Ovary (tissue), 7 donors: ENCODE measurements at regions not wholly inside any gene's neighbourhood (a gene's known extent, or its start where the extent isn't known, plus 50 kb on each side); places are given as distances from the start of the nearest gene placed in this dataset.

Source experiments
- DNase-seq, 5 donors: peaks; one replicate each; pipeline ENCODE4 v3.0.0-alpha.2; 2019 to 2020
- H3K27ac ChIP-seq, 2 donors: fragments of 200-600 bp; one replicate each; pipeline versions ENCODE4 v1.5.1 to v1.8.0; 2019 to 2022
- H3K27me3 ChIP-seq: fragments of 200-600 bp; one replicate; pipeline ENCODE4 v1.8.0; 2022
- H3K36me3 ChIP-seq: fragments of 200-600 bp; sonication (generic); one replicate; pipeline ENCODE4 v1.5.1; 2019
- H3K4me1 ChIP-seq: one replicate; pipeline ENCODE4 v1.8.1; 2013; ENCODE audit warnings: mild to moderate bottlenecking, moderate library complexity; ENCODE audit not compliant: insufficient read depth
- H3K4me3 ChIP-seq: fragments of 200-600 bp; sonication (generic); one replicate; pipeline ENCODE4 v1.5.1; 2017
- H3K9me3 ChIP-seq, 2 donors: fragments of 200-600 bp in 1 of 2; sonication (generic) in 1 of 2; one replicate each; pipeline versions ENCODE4 v1.5.1 to v1.8.1; 2013 to 2019; ENCODE audit warnings: mild to moderate bottlenecking in 1 of 2, moderate library complexity in 1 of 2
- EP300 ChIP-seq: sonication (generic); formaldehyde crosslinking; IDR thresholded peaks from one replicate; pipeline ENCODE4 v1.6.1; 2017; ENCODE audit warnings: antibody characterized with exemption
- POLR2A ChIP-seq: fragments of 450-650 bp; IDR thresholded peaks from one replicate; pipeline ENCODE4 v1.6.1; 2017; ENCODE audit warnings: antibody characterized with exemption, mild to moderate bottlenecking, moderate library complexity
- WGBS, 3 donors: extraction: QIAGEN DNeasy Blood & Tissue Kit in 1 of 3; methylation state at CpG; one replicate each; pipeline versions ENCODE4 v1.1.5 to v1.1.7; 2013 to 2017; 5-methylcytosine and 5-hydroxymethylcytosine counted together
- intact Hi-C, 4 donors: fragments of 100-400 bp; cut with DNase I; formaldehyde crosslinking; loops; one replicate each; pipeline versions ENCODE4 v1.11.0 to v1.15.1; 2022 to 2023
- TF ChIP-seq, protein P1 (sequence below), 3 donors: fragments of 450-650 bp in 2 of 3; fragments of 200-600 bp in 1 of 3; IDR thresholded peaks; one replicate each; pipeline versions ENCODE4 v1.5.1 to v1.8.0; 2016 to 2022; ENCODE audit warnings: antibody characterized with exemption in 3 of 3, mild to moderate bottlenecking in 1 of 3
- donor health status: DM: no; HTN: no; CAD: no; lungs with moderate emphysema.
- donor health status: DM: no; HTN: no; CAD: no.
- donor health status: Bipolar disorder and iron deficiency.
- donor health status: DM: no; HTN: no; CAD: no.
- donor health status: DM: yes; HTN: yes; CAD: no.

DNA sequence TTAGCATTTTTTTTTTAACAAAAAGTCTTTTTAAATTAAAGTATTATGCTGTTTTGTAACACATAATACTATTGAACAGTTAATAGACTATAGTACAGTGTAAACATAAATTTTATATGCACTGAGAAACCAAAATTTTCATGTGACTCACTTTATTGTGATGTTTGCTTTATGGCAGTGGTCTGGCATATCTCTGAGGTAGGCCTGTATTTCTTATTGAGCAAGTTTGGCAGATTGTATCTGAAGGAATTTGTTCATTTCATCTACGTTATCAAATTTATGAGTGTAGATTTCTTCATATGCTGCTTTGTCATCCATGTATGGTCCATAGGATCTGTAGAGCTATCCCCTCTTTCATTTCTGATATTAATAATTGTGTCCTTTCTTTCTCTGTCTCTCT lies 78.8 kb upstream of the PDE3A start:
- Histone ChIP-seq H3K4me1 (no peaks in the 10 kb centered on the region), H3K27me3 (no peaks in the 10 kb centered on the region), H3K4me3 (no peak overlapping the region), H3K36me3 (no peaks in the 10 kb centered on the region), H3K9me3 (no peaks in the 10 kb centered on the region), H3K27ac (no peak overlapping the region)
- DNase-seq = no peak
- TF ChIP-seq EP300 = no peak
- TF ChIP-seq, protein P1, sequence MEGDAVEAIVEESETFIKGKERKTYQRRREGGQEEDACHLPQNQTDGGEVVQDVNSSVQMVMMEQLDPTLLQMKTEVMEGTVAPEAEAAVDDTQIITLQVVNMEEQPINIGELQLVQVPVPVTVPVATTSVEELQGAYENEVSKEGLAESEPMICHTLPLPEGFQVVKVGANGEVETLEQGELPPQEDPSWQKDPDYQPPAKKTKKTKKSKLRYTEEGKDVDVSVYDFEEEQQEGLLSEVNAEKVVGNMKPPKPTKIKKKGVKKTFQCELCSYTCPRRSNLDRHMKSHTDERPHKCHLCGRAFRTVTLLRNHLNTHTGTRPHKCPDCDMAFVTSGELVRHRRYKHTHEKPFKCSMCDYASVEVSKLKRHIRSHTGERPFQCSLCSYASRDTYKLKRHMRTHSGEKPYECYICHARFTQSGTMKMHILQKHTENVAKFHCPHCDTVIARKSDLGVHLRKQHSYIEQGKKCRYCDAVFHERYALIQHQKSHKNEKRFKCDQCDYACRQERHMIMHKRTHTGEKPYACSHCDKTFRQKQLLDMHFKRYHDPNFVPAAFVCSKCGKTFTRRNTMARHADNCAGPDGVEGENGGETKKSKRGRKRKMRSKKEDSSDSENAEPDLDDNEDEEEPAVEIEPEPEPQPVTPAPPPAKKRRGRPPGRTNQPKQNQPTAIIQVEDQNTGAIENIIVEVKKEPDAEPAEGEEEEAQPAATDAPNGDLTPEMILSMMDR (IDR thresholded peaks at IDR 0.05) = no peak
- TF ChIP-seq POLR2A = no peak
- WGBS, 3 donors = 69 to 83% (median 76%) methylated on average over 1 of the region's 1 CpG
- intact Hi-C loops = no loop called here

DNA sequence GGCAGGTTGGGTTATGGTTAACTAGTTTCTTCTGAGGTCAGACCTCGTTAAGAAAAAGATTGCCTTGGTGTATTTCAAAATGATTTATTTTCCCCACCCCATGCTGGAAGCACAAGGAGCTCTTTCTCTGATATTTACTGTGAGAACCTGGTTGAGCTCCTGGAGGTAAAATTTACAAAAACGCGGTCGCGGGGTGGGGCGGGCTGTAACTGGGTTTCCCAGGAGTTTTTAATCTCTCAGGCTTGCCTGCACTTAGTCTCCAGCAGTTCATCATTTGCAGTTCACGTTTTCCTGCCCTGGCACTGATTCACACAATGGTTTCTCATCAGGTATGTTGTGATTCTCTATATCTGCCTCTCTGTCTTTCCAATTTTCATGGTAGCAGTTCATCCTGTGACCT lies 67.9 kb upstream of the PDE3A start:
- H3K27me3 ChIP-seq = no peaks in the 10 kb centered on the region
- no peak overlapping the region for H3K4me3 ChIP-seq
- H3K27ac ChIP-seq = no peak overlapping the region
- H3K9me3 ChIP-seq = no peaks in the 10 kb centered on the region
- no peaks in the 10 kb centered on the region for H3K4me1 ChIP-seq
- WGBS, 3 donors = 51 to 64% (median 55%) methylated on average over 7 of the region's 7 CpGs
- DNase-seq = no peak
- no peak for TF ChIP-seq EP300
- TF ChIP-seq, protein P1 (IDR thresholded peaks at IDR 0.05) = no peak
- no peak for TF ChIP-seq POLR2A
- intact Hi-C loops = no loop called here
- H3K36me3 ChIP-seq = no peaks in the 10 kb centered on the region

DNA sequence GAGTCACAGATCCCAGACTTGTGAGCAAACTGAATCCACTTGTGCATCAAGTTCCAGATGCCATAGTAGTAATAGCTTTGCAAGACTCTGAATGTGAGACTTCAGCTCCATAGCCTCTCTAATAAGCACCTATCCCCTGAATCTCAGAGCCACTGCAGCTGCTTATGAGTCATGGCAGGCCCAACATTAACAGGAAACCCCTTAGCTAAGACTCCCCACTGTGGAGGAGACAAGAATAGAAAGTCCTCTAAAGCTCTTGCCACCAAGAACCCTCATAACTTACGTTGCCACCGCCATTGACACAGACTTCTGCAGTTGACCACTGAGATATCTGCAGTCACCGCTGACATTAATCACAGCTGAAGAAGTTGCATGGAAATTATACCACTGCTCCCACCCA lies 62.9 kb upstream of the PDE3A start:
- TF ChIP-seq, protein P1 (IDR thresholded peaks at IDR 0.05) = no peak
- TF ChIP-seq POLR2A = no peak
- TF ChIP-seq EP300 = no peak
- no peak for DNase-seq
- no peaks in the 10 kb centered on the region for H3K36me3 ChIP-seq
- H3K4me3 ChIP-seq = no peak overlapping the region
- no peak overlapping the region for H3K27ac ChIP-seq
- H3K4me1 ChIP-seq = no peaks in the 10 kb centered on the region
- intact Hi-C loops = no loop called here
- 82 to 97% (median 94%) methylated on average over 3 of the region's 3 CpGs for WGBS, 3 donors
- H3K9me3 ChIP-seq = no peaks in the 10 kb centered on the region
- no peaks in the 10 kb centered on the region for H3K27me3 ChIP-seq

DNA sequence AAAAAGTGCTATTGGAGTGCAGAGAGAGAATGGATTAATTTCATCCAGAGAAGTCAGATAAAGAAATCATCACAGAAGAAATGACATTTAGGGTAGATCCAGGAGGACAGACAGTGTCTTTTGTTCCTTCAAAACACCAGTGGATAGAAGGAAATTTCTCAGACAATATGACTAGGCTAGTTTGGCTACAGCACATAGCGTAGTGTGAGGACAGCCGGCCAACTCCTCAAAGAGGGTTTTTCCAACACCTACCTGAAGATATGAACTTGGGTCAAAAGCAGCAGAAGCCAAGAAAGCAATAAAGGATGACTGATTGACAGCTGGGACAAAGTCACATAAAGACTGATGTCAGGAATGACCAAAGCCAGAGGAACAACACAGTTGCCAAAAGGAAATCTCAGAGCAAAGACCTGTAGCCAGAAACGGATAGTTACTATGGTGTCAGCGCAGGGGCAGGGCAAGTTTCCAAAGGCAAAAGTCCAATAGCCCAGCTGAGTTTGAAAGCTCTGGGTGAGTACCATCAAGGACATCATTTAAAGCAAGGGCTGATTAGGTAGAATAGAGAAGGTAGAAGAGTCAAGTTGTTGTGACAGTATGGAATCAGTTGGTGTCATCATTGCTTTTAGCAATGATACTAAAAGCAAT lies 58.7 kb upstream of the PDE3A start:
- Histone ChIP-seq H3K9me3 (no peaks in the 10 kb centered on the region), H3K4me1 (no peaks in the 10 kb centered on the region), H3K27me3 (no peaks in the 10 kb centered on the region), H3K27ac (no peak overlapping the region), H3K36me3 (no peaks in the 10 kb centered on the region), H3K4me3 (no peak overlapping the region)
- TF ChIP-seq POLR2A = no peak
- TF ChIP-seq, protein P1 (IDR thresholded peaks at IDR 0.05) = no peak
- TF ChIP-seq EP300 = no peak
- no peak for DNase-seq
- WGBS, 3 donors = 77 to 84% (median 80%) methylated on average over 4 of the region's 4 CpGs
- intact Hi-C loops = no loop called here
